SU-DHL-6 (cell line): ENCODE measurements at regions not wholly inside any gene's neighbourhood (a gene's known extent, or its start where the extent isn't known, plus 50 kb on each side); places are given as distances from the start of the nearest gene placed in this dataset.

Experiments used
- CTCF ChIP-seq: fragments of 200-600 bp; sonication (generic); IDR thresholded peaks from one replicate; pipeline ENCODE4 v1.5.1; 2017; ENCODE audit warnings: antibody characterized with exemption, mild to moderate bottlenecking, low read length, moderate library complexity; ENCODE audit not compliant: insufficient read depth, poor library complexity, severe bottlenecking
- EZH2phosphoT487 ChIP-seq: fragments of 200-600 bp; sonication (generic), shearing (Covaris generic); conservative IDR thresholded peaks from 2 replicates; pipeline ENCODE4 v1.6.1; 2018; ENCODE audit warnings: mild to moderate bottlenecking, antibody characterized with exemption, low read length, moderate library complexity, mixed read lengths

DNA sequence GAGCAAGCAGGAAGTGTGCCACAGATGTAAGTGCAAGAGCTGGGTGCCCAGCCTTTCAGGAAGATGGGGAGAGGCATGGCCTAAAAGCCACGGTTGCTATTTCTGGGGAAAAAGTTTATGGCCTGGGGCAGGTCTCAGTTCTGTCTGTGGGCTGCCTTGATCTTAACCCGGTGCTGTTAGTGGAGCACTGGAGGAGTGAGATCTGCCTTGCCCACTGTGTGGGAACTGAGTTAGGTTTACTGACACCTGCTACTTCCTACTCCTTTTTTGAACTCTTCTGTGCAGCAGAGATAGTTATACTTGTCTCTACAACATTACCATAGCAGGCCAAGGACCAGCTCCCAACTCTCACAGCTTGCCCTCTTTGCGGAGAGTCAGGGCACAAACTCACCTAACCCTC, 76.5 kb downstream of the ITM2A start:
- TF ChIP-seq CTCF (no peak), EZH2phosphoT487 (no peak)
